A549 (cell line): ENCODE measurements at regions not wholly inside any gene's neighbourhood (a gene's known extent, or its start where the extent isn't known, plus 50 kb on each side); places are given as distances from the start of the nearest gene placed in this dataset.

ENCODE experiments used
- ATAC-seq, 2 experiments: fragments of 200-7000 bp in 1 of 2; fragments of >200 bp in 1 of 2; cut with Nextera tagmentation in 1 of 2; cut with Tn5 transposase in 1 of 2; 3 replicates each; pipeline versions ENCODE4 v1.8.0 to v1.9.1; 2018 to 2020; ENCODE audit warnings: mild to moderate bottlenecking in 1 of 2, moderate library complexity in 1 of 2
- CTCF ChIA-PET: fragments of 300-600 bp; sonication (Branson Sonifier 250); formaldehyde crosslinking; extraction: SDS; loops from one replicate; lab custom pipeline; 2021; ENCODE audit warnings: antibody characterized with exemption, inconsistent platforms; lab: Yijun Ruan, JAX
- POLR2A ChIA-PET: fragments of 350-600 bp; formaldehyde crosslinking; extraction: SDS; loops from one replicate; lab custom pipeline; 2021; ENCODE audit warnings: antibody characterized with exemption, inconsistent platforms; lab: Yijun Ruan, JAX
- DNase-seq, 2 experiments: peaks; one replicate each; pipeline versions ENCODE4 v3.0.0 to v3.0.0-alpha.2; 2011 to 2016; ENCODE audit warnings: low read depth in 1 of 2, low spot score in 1 of 2
- FAIRE-seq: peaks from 2 replicates; lab custom pipeline; 2011; peaks lifted over from hg19 to GRCh38; lab: Jason Lieb, UNC
- H3K27ac ChIP-seq, 2 experiments: fragments of >200 bp; sonication (Bioruptor Twin); formaldehyde crosslinking; 3 replicates each; pipeline ENCODE4 v1.5.1; 2016 to 2017
- H3K4me1 ChIP-seq: fragments of >200 bp; sonication (Bioruptor Twin); formaldehyde crosslinking; 3 replicates; pipeline ENCODE4 v1.6.1; 2016
- H3K4me2 ChIP-seq: fragments of >200 bp; sonication (Bioruptor Twin); formaldehyde crosslinking; 3 replicates; pipeline ENCODE4 v1.6.1; 2016
- H3K4me3 ChIP-seq: fragments of >200 bp; sonication (Bioruptor Twin); formaldehyde crosslinking; 3 replicates; pipeline ENCODE4 v1.5.1; 2016
- H3K9me3 ChIP-seq: fragments of >200 bp; sonication (Bioruptor Twin); formaldehyde crosslinking; 3 replicates; pipeline ENCODE4 v1.6.1; 2016
- CBX2 ChIP-seq: fragments of 200-600 bp; sonication (generic); IDR thresholded peaks from 2 replicates; pipeline ENCODE4 v1.6.1; 2016; ENCODE audit warnings: low read depth, mild to moderate bottlenecking, borderline replicate concordance
- CEBPB ChIP-seq, 2 experiments: fragments of >200 bp in 1 of 2; sonication (Bioruptor Twin) in 1 of 2; formaldehyde crosslinking in 1 of 2; IDR thresholded peaks; 2 replicates each; pipeline ENCODE4 v1.6.1; 2012 to 2016
- CHD2 ChIP-seq: fragments of 150-350 bp; IDR thresholded peaks from 2 replicates; pipeline ENCODE4 v1.6.1; 2014; ENCODE audit warnings: low read length; ENCODE audit not compliant: partially characterized antibody
- CHD4 ChIP-seq: fragments of 200-600 bp; sonication (generic); IDR thresholded peaks from 2 replicates; pipeline ENCODE4 v1.6.1; 2016; ENCODE audit warnings: antibody characterized with exemption, mild to moderate bottlenecking, borderline replicate concordance
- EHMT2 ChIP-seq: fragments of 200-600 bp; sonication (generic); IDR thresholded peaks from 2 replicates; pipeline ENCODE4 v1.6.1; 2016; ENCODE audit warnings: antibody characterized with exemption, low read depth, mild to moderate bottlenecking, moderate library complexity
- FOSL2 ChIP-seq, 2 experiments: fragments of 450-650 bp in 1 of 2; fragments of >200 bp in 1 of 2; sonication (Bioruptor Twin) in 1 of 2; formaldehyde crosslinking; IDR thresholded peaks; 2 replicates each; pipeline versions ENCODE4 v1.5.0 to v1.6.1; 2016 to 2020; ENCODE audit warnings: mild to moderate bottlenecking in 1 of 2, moderate library complexity in 1 of 2
- GATA3 ChIP-seq: IDR thresholded peaks from 2 replicates; pipeline ENCODE4 v1.6.1; 2012; ENCODE audit warnings: borderline replicate concordance
- HDAC2 ChIP-seq: fragments of 200-600 bp; sonication (generic); IDR thresholded peaks from 2 replicates; pipeline ENCODE4 v1.6.1; 2016
- HOXA7 ChIP-seq: fragments of 250-450 bp; sonication (Bioruptor Pico); IDR thresholded peaks from 2 replicates; pipeline ENCODE4 v1.5.0; 2020; ENCODE audit warnings: mild to moderate bottlenecking, moderate library complexity
- JUNB ChIP-seq: fragments of >200 bp; sonication (Bioruptor Twin); formaldehyde crosslinking; IDR thresholded peaks from 2 replicates; pipeline ENCODE4 v1.6.1; 2016
- KDM1A ChIP-seq: fragments of 200-600 bp; sonication (generic); IDR thresholded peaks from 2 replicates; pipeline ENCODE4 v1.6.1; 2016; ENCODE audit warnings: low read depth, mild to moderate bottlenecking
- MAFK ChIP-seq: fragments of 450-650 bp; IDR thresholded peaks from 2 replicates; pipeline ENCODE4 v1.6.1; 2014; ENCODE audit not compliant: partially characterized antibody
- MYC ChIP-seq: IDR thresholded peaks from 2 replicates; pipeline ENCODE4 v1.6.1; 2012; ENCODE audit warnings: mild to moderate bottlenecking, inconsistent platforms, low read length, improper control_type of control experiment, borderline replicate concordance
- PHF8 ChIP-seq: fragments of 200-600 bp; sonication (generic); IDR thresholded peaks from 2 replicates; pipeline ENCODE4 v1.6.1; 2016; ENCODE audit warnings: low read depth, mild to moderate bottlenecking, antibody characterized with exemption, moderate library complexity, borderline replicate concordance
- POLR2A ChIP-seq: IDR thresholded peaks from 2 replicates; pipeline ENCODE4 v1.6.1; 2012; ENCODE audit warnings: mild to moderate bottlenecking, low read length
- RARB ChIP-seq: fragments of 250-450 bp; sonication (Bioruptor Pico); IDR thresholded peaks from 2 replicates; pipeline ENCODE4 v1.8.0; 2021; ENCODE audit warnings: mild to moderate bottlenecking, moderate library complexity
- SMC3 ChIP-seq: fragments of >200 bp; sonication (Bioruptor Twin); formaldehyde crosslinking; IDR thresholded peaks from 3 replicates; pipeline ENCODE4 v1.6.1; 2018; ENCODE audit warnings: inconsistent platforms
- SREBF2 ChIP-seq: fragments of 450-650 bp; IDR thresholded peaks from 2 replicates; pipeline ENCODE4 v1.6.1; 2014; ENCODE audit warnings: mild to moderate bottlenecking, moderate library complexity
- TFCP2L1 ChIP-seq: fragments of 250-450 bp; sonication (Bioruptor Pico); IDR thresholded peaks from 2 replicates; pipeline ENCODE4 v1.5.0; 2021; ENCODE audit warnings: mild to moderate bottlenecking
- TP53 ChIP-seq: fragments of 250-450 bp; sonication (Bioruptor Pico); IDR thresholded peaks from 2 replicates; pipeline ENCODE4 v1.5.0; 2021; ENCODE audit warnings: mild to moderate bottlenecking, moderate library complexity
- ZNF302 ChIP-seq: fragments of 250-450 bp; sonication (Bioruptor Pico); IDR thresholded peaks from 2 replicates; pipeline ENCODE4 v1.9.0; 2021; ENCODE audit warnings: inconsistent platforms, mild to moderate bottlenecking, moderate library complexity
- ZSCAN20 ChIP-seq: fragments of 250-450 bp; sonication (Bioruptor Pico); IDR thresholded peaks from 2 replicates; pipeline ENCODE4 v1.8.0; 2022; ENCODE audit warnings: mild to moderate bottlenecking, moderate library complexity
- WGBS: methylation state at CpG from one replicate; pipeline ENCODE4 v1.1.6; 2017; ENCODE audit errors: missing lambda C conversion rate; 5-methylcytosine and 5-hydroxymethylcytosine counted together
- TF ChIP-seq, protein P1 (sequence below): IDR thresholded peaks from 2 replicates; pipeline ENCODE4 v1.6.1; 2012
- TF ChIP-seq, protein P2 (sequence below): fragments of >200 bp; sonication (Bioruptor Twin); formaldehyde crosslinking; IDR thresholded peaks from 2 replicates; pipeline ENCODE4 v1.6.1; 2016
- TF ChIP-seq, protein P3 (sequence below): IDR thresholded peaks from 2 replicates; pipeline ENCODE4 v1.6.1; 2012; ENCODE audit warnings: low read depth, borderline replicate concordance
- TF ChIP-seq, protein P4 (sequence below): fragments of 450-650 bp; IDR thresholded peaks from 2 replicates; pipeline ENCODE4 v1.6.1; 2014; ENCODE audit warnings: antibody characterized with exemption
- TF ChIP-seq, protein P5 (sequence below): fragments of >200 bp; sonication (Bioruptor Twin); formaldehyde crosslinking; IDR thresholded peaks from 3 replicates; pipeline ENCODE4 v1.6.1; 2016

DNA sequence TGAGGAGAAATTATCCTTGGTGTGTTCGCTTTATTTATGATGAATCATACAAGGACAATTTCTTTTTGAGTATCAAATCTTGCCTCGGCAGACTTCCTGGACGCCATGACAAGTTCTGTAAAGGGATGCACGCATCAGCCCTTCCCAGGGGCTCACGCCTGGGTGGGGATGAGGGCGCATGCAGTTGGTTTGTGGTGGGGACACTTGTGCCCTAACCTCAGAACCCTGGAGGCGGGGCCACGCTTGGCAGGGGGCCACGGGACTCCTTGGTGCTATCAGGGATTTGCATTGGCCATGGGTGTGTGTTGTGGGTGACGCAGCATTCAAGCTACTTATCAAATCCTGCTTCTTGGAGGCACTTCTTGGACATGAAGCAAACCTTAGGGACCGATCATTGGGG, 143.8 kb upstream of the RTL1 start:
- 70% methylated on average over 11 of the region's 11 CpGs for WGBS
- Histone ChIP-seq H3K4me2 (no peak overlapping the region), H3K4me3 (no peak overlapping the region), H3K27ac (no peak overlapping the region), H3K4me1 (no peaks in the 10 kb centered on the region), H3K9me3 (0 out of 3 replicates have a peak, but pooled peaks cover 4% of the 10 kb centered on the region)
- no peak for TF ChIP-seq RARB (CRISPR knock-in tag)
- no peak for TF ChIP-seq SMC3
- TF ChIP-seq, protein P1, sequence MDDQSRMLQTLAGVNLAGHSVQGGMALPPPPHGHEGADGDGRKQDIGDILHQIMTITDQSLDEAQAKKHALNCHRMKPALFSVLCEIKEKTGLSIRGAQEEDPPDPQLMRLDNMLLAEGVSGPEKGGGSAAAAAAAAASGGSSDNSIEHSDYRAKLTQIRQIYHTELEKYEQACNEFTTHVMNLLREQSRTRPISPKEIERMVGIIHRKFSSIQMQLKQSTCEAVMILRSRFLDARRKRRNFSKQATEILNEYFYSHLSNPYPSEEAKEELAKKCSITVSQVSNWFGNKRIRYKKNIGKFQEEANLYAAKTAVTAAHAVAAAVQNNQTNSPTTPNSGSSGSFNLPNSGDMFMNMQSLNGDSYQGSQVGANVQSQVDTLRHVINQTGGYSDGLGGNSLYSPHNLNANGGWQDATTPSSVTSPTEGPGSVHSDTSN = no peak
- no peak for TF ChIP-seq CHD4
- TF ChIP-seq JUNB = no peak
- TF ChIP-seq MAFK = no peak
- TF ChIP-seq ZSCAN20 (CRISPR knock-in tag) = no peak
- TF ChIP-seq HOXA7 = no peak
- TF ChIP-seq, protein P2, sequence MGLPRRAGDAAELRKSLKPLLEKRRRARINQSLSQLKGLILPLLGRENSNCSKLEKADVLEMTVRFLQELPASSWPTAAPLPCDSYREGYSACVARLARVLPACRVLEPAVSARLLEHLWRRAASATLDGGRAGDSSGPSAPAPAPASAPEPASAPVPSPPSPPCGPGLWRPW = no peak
- no peak for TF ChIP-seq MYC
- no peak for TF ChIP-seq CHD2
- DNase-seq (no peak), ATAC-seq (no peak), FAIRE-seq (no peak)
- ChIA-PET CTCF (no interaction called here), POLR2A (no interaction called here)

DNA sequence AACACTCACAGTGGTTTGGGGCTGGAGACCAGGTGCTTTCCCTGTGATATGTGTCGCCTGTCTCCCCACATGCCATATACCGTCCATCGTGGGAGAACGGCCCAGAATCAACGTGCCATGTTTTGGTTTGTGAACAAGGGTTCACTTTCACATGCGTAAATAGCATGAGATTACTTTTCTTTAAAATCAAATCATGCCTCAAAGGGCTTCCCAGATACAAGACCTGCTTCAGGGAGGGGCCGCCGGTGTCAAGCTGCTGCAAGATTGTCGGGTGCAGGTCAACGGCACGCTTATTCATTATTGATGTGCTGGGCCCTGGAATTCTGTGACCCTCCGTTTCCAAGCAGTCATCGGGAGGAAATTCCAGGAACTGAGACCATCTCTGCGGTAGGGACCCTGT, 145.2 kb upstream of the RTL1 start:
- Histone ChIP-seq H3K4me1 (no peaks in the 10 kb centered on the region), H3K4me3 (no peak overlapping the region), H3K9me3 (0 out of 3 replicates have a peak, but pooled peaks cover 4% of the 10 kb centered on the region), H3K4me2 (no peak overlapping the region), H3K27ac (no peak overlapping the region)
- CTCF ChIA-PET = no interaction called here
- TF ChIP-seq PHF8 = no peak
- TF ChIP-seq JUNB = no peak
- no peak for TF ChIP-seq ZNF302 (CRISPR knock-in tag)
- TF ChIP-seq, protein P3, sequence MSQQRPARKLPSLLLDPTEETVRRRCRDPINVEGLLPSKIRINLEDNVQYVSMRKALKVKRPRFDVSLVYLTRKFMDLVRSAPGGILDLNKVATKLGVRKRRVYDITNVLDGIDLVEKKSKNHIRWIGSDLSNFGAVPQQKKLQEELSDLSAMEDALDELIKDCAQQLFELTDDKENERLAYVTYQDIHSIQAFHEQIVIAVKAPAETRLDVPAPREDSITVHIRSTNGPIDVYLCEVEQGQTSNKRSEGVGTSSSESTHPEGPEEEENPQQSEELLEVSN = no peak
- TF ChIP-seq CHD4 = no peak
- TF ChIP-seq, protein P4, sequence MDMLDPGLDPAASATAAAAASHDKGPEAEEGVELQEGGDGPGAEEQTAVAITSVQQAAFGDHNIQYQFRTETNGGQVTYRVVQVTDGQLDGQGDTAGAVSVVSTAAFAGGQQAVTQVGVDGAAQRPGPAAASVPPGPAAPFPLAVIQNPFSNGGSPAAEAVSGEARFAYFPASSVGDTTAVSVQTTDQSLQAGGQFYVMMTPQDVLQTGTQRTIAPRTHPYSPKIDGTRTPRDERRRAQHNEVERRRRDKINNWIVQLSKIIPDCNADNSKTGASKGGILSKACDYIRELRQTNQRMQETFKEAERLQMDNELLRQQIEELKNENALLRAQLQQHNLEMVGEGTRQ = no peak
- TF ChIP-seq HDAC2 = no peak
- POLR2A ChIA-PET = no interaction called here
- WGBS = 97% methylated on average over 14 of the region's 14 CpGs
- FAIRE-seq = no peak
- no peak for ATAC-seq
- DNase-seq = no peak

DNA sequence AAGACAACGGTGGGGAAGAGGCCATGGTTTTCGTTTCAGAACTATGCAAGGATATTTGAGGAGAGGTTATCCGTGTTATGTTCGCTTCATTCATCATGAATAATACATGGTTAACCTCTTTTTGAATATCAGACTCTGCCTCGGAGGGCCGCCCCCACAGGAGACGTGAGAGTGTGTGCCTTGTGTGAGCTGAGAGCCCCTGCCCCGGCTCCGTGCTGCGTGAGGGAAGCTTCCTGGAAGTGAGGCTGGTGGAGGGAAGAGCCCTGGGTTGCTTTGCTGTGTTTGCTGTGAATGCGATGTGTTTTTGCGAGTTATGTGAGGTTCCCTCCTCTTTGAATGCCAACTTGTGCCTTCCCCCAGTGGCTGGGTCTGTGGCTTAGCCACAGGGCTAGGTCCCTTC, 146.0 kb upstream of the RTL1 start:
- ChIA-PET POLR2A (no interaction called here), CTCF (no interaction called here)
- ATAC-seq (no peak), FAIRE-seq (no peak), DNase-seq (no peak)
- H3K4me1 ChIP-seq = no peaks in the 10 kb centered on the region
- 90% methylated on average over 11 of the region's 12 CpGs for WGBS
- no peak overlapping the region for H3K27ac ChIP-seq
- no peak overlapping the region for H3K4me3 ChIP-seq
- no peak for TF ChIP-seq CHD4
- TF ChIP-seq TP53 (CRISPR knock-in tag) = no peak
- TF ChIP-seq HOXA7 = no peak
- no peak for TF ChIP-seq TFCP2L1
- TF ChIP-seq KDM1A = no peak
- no peak for TF ChIP-seq SREBF2
- TF ChIP-seq CEBPB (IDR thresholded peaks at IDR 0.05) = no peak
- no peak for TF ChIP-seq EHMT2
- TF ChIP-seq POLR2A = no peak
- no peak for TF ChIP-seq ZSCAN20 (CRISPR knock-in tag)
- TF ChIP-seq, protein P5, sequence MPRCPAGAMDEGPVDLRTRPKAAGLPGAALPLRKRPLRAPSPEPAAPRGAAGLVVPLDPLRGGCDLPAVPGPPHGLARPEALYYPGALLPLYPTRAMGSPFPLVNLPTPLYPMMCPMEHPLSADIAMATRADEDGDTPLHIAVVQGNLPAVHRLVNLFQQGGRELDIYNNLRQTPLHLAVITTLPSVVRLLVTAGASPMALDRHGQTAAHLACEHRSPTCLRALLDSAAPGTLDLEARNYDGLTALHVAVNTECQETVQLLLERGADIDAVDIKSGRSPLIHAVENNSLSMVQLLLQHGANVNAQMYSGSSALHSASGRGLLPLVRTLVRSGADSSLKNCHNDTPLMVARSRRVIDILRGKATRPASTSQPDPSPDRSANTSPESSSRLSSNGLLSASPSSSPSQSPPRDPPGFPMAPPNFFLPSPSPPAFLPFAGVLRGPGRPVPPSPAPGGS = no peak
- TF ChIP-seq, protein P2 = no peak
- TF ChIP-seq GATA3 = no peak
- TF ChIP-seq FOSL2 (IDR thresholded peaks at IDR 0.05) = no peak
- no peak for TF ChIP-seq FOSL2 (CRISPR knock-in tag; IDR thresholded peaks at IDR 0.05)
- TF ChIP-seq JUNB = no peak
- no peak for TF ChIP-seq CBX2
- no peak overlapping the region for H3K4me2 ChIP-seq
- 0 out of 3 replicates have a peak, but pooled peaks cover 4% of the 10 kb centered on the region for H3K9me3 ChIP-seq
